HL-60/S4 (cell line): ENCODE measurements at regions not wholly inside any gene's neighbourhood (a gene's known extent, or its start where the extent isn't known, plus 50 kb on each side); places are given as distances from the start of the nearest gene placed in this dataset.

Experiments
- in situ Hi-C: fragments of 300-500 bp; cut with MboI; formaldehyde crosslinking; loops from 2 replicates; pipeline ENCODE4 v1.14.3; 2022; ENCODE audit warnings: low sequenced_read_pairs

DNA sequence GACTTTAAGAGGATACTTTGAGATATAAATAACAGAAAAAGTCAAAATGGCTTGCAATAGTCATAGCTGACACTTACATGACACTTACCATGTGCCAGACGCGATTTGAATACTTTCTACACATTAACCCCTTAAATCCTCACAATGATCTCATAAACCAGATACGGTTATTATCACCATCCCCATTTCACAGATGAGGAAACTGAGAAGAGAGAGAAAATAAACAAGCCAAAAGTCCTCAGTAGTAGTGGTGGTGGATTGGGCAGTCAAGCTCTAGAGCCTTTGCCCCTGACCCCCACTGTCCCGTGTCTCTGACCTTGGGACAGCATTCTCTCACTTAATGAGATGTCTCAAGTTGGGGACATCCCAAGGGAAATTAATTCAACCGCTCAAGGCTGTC, 105.2 kb upstream of the TAF1B start:
- in situ Hi-C loops: no loop called here

DNA sequence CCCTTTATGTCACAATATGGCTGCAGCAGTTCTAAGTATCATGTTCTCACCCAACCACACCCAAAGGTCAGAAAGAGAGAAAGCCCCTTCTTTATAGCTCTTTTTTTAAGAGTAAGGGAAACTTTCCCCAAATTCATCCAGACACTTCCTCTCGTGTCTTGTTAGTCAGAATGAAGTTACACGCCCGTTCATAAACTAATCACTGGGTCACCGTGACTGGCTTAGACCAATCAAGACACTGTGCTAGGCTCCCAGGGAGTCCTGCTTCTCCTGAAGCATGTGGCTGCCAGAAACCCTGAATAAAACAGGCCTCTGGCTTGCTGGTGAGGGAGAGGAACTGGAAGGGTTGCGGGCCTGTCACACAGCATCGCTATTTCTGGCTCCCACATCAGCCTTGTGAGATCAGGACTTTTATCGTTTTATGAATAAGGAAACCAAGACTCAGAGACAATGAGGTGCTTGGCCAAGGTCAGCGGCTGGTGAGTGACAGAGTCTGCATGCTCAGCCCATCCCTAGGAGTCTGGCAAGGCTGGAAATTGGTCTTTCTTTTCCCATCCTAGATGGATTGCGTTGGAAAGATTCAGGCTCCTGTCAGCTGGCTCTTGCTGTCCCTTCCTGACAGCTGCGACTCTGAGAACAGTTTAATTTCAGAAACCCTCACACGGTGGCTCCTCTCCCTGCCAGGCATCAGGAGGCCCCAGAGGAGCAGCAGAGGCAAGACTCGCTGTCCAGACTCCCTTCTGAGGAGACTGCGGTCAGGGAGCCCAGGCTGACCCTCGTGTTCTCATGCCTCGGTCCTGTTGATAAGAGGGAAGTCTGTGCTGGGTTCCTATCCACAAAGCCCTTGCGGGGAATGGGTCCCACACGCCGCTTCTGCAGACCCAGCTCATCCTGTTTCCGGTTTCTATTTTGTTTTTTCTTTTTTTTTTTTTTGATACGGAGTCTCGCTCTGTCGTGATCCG, 104.5 kb upstream of the TAF1B start:
- in situ Hi-C loops: no loop called here

DNA sequence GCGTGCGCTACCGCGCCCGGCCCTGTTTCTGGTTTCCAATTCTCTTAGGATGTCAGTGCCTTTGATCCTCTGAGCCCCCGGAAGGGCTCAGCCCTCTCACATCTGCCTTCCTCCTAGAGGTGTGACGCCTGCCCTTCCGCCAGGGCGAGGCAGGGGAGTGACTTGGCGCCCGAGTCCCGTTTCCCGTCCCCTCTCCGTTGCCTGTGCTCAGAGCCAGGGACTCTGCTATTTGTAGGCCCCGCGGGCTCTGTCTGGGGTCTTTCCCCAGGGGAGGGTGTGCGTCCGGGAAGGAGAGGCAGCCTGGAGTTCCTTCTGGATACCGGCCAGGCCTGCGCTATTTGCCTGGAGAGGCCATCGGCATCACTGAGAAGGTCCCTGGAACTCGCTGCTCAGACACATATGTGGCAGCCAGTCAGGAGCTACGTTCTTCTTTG, 103.7 kb upstream of the TAF1B start:
- in situ Hi-C loops: no loop called here

DNA sequence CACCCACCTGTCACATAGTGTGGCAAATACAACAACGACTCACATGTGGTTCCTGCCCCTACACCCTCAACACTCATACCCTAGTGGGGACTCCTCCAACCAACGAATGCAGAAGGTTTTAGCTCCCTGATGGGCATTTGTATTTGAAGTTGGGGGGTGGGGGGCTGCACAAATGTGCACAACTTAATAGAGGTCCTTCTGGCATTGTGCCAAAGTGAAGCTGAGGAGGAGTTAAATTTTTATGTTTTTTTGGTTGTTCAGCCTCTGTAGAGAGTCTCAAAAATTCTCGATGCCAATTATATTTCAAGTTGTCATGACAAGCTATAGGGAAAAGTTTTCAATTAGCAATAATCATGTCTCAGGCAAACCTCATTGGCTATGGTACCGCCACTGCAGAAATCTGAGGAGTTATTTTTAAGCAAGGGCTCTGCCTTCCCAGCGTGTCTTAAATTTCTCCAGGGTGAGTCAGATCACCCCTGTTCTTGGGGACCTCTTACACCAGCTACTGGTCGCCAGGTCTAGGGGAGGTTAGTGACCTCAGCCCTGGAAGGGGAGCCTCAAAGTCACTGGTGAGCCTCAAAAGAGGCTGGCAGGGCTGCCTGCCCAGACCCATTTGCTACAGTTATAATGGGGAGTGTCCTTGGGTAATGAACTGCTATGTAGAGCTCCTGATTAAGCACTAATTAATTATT, 102.7 kb upstream of the TAF1B start:
- in situ Hi-C loops: no loop called here

DNA sequence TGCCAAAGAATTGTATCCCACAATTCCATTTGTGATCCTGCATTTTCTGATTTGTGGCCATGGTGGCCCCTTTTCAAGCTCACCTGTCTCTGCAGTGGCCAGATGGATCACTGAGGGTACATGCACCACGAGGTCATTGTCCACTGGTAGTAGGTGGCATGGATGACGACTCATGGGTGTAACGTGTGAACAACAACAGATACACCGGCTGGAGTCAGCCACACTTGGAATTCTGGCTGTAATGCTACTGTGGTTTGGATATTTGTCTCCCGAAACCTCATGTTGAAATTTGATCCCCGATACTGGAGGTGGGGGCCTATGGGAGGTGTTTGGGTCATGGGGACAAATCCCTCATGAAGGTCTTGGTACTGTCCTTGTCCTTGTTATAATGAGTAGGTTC, 102.2 kb upstream of the TAF1B start:
- in situ Hi-C loops: no loop called here

DNA sequence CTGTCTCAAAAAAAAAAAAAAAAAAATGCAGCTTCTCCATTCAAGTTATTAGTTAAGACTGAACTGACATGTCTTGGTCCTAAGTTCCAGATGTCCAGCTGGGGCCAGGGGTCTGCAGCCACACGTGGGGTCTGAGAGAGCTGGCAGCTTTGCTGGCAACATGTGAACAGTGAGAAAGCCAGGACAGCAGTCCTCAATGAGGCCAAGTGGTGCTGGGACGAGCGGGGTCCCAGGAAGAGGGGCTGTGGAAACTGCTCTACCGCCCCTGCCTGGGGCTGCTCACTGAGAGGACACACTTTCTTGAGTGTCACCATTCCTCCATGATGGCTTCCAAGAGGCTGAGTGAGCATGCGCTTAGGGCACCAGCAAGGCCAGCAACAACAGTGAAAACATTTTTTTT, 100.7 kb upstream of the TAF1B start:
- in situ Hi-C loops: no loop called here

DNA sequence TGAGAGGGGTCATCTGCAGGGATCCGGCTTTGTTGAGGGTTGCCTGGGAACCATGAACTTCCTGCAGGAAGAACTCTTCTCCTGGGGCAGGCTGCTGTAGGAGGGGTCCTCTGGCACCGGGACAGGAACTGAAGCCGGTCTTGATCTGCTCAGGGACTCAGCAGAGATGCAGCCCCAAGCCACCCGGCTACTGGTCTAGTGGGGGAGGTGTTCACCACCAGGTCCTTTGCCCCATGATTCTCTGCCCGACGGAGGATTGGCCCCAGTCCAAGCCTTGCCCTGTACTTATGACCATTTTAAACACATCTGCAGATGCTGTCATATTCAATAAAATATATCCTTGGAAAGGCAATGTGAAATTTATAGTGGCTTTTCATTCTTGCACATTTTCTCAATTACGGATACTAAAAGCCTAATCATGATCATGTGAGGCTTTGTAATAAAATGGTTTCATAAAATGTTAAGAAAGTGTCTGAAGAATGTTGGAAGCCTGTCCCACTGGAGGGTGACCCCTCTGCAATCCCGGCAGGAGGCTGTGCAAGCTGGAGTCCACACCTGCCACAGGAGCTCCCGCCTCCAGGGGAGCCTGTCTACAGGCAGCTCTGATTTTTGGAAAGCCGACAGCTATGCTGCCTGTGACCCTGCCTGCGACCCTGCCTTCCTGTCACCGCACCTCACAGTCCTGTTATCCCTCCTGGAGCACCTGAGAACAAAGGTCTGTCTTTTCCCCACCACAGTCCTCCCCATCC, 98.8 kb upstream of the TAF1B start:
- in situ Hi-C loops: no loop called here

DNA sequence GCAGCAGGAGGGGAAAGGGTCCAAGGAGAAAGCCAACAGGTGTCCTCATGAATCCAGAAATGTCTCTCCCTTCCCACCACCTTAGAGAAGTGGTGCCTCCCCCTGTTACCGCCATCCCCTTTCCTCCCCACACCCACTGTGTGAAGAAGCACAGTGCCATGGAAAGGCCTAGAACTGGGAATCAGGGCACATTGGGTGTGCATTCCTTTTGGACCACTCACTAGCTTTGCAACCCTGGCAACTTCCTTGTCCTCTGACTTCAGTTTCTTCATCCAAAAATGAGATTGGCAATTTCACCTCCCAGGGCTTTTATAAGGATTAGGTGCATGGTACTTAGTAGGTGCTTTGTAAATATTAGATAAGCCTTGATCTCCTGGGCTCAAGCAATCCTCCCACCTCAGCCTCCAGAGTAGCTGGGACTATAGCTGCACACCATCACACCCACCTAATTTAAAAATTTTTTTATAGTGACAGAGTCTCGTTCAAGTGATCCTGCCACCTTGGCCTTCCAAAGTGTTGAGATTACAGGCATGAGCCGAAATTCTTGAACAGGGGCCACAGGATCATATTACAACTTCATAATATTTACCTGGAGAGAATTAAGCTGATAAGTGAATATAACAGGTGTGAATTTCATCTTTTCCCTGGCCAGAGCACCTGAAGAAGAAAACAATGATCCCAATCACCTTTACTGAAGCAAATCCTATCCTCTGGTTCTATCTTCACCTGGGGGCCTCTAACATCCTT, 97.9 kb upstream of the TAF1B start:
- in situ Hi-C loops: no loop called here

DNA sequence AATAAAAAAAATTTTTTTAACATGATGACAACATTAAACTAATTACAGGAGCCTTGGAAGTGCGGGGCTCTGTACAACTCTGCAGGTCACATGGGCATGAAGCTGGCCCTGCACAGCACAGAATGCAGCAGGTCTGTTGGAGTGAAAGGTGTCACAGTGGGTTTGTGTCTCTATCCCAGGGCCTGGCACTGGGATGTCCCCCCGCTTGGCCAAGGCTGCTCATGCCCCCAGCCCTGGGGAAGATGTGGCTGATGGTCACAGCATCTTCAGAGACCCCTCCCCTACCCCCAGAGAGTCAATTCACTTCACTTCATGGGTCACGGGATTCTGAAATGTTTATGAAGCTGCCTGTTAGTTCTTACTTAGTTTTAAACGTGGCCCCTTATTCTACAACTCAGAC, 95.9 kb upstream of the TAF1B start:
- in situ Hi-C loops: no loop called here

DNA sequence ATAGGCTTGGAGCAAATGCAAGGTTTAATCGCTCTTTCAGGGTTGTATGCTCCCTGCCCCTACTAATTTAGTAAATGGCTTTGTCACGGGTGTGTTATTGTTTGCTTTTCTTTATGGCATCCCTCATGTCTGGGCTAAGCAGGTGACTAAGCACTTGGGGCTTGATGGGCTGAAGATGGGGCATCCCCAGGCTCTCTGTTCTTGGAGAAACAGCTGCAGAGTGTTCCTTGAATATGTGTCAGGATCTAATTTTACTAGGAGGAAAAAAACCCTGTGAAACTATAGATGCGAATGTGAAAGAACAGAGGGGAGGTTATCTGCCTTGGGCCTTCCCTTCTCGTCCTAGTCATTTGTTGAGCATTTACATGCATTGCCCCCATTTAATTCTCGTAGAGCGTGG, 94.7 kb upstream of the TAF1B start:
- in situ Hi-C loops: no loop called here

DNA sequence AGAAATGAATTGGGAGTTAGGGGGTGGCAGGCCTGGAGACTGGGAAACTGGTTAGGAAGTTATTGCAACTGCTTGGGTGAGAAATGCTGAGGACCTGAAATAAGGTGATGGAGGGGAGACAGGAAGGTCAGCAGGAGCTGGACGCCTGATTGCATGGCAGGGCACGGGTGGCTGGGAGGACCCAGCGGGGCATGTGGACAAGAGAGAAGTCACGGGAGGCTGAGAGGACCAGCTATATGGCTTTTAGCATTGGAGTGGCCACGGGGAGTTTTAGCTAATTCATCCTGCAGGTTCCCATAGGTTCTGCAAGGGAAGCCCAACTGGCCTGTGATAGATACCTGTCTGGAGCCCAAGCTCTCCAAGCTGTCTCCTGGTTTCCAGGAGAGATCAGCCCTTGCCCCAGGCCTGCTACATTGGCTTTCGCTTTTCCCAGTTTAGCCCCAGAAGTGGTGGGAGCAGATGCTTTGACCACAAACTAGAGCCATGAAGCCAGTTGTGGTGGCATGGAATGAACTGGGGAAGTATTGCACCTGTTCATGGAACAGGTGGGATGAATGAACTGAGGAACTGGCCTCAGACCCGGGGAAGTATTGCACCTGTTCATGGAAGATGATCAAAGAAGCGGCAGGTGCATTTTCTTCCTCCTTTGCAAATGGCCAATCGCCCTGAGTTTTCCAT, 93.6 kb upstream of the TAF1B start:
- in situ Hi-C loops: no loop called here

DNA sequence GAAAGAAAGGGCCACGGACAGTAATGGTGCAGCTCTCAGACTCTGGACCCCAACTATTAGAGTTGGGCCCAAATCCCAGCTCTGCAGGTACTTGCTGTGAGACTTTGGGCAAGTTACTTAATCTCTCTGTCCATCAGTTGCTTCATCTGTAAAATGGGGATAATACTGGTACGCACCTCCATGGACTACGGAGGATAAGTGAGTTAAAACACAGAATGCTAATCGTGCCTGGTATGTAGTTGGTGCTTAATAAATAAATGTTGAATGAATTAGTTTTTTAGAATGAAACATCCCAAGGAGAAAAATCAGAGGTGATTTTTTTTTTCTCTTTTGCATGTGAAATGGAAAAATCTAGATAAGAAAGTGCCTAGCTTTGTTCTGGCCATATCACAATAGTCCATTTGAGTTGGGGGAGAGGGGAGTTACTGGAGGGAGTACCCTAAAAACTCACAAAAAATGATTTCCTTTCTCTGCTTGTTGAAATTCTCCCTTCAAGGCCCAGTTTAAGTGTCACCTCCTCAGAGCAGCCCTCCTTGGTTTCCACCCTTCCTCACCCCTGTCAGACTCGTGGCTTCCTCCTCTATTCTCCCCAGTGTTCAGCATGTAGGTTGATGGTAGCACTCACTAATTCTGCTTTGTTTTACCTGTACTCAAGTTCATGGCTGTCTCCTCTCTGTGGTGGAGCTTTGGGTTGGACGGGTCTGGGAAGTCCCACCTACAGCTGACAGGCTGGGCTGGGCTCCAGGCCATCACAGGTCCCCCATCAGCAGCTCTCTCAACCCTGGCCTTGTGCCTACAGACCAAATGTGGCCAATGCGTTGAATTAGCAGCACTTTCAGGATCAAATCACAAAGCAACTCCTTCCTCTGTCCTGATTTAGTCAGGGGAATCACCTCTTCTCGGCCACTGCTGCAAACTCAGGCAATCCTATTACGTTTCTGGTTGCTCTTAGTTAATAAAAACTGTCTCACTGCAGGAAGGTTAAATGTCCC, 92.8 kb upstream of the TAF1B start:
- in situ Hi-C loops: no loop called here

DNA sequence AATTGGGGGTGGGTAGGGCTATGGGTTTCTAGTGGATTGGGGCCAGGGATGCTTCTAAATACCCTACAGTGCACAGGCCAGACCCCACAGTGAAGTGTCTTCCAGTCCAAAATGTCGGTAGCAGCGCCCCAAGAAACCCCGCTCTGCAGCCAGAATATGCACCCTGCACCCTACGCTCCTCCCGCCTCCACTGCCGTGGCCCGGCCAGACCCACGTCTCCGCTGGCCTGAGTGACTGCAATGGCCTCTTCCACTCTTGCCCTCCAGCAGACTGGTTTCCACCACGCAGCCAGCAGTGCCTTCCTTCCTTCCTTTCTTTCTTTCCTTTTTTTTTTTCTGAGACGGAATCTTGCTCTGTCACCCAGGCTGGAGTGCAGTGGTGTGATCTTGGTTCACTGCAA, 91.4 kb upstream of the TAF1B start:
- in situ Hi-C loops: no loop called here

DNA sequence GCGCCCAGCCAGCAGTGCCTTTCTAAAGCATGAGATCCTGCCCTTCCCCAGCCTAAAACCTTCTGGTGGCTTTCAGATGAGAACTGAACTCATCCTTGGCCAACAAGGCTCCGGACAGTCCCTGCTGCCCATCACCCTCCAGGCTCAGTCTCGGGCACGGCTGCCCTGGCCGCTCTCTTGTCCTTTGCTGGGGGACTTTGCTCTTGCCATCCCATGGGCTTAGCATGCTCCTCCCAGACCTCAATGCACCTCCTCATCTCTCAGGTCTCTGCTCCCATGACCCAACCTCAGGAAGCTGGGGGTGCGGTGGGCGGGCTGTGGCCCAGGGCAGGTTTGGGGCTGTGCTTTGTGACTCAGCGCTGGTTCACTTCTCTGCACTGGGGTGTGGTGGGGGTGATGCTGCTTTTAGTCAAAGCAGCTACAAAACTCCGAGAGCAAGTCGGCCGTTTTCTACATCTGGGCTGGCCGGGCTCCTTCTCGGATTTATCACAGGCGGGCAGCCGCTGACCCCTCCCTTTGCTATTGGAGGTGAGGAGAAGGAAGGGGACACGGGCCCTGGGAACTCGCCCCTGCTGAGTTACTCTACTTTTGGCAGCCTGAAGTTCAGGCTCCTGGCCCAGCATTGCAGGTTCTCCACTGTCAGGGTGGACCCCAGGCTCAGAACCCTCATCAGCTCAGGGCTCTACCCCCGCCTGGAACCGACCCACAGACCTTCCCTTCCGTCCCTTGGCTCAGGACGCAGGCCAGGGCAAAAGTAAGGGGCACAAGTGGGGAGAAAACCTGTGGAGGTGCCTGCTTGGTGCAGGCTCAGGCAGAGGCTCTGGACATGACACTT, 90.6 kb upstream of the TAF1B start:
- in situ Hi-C loops: no loop called here

DNA sequence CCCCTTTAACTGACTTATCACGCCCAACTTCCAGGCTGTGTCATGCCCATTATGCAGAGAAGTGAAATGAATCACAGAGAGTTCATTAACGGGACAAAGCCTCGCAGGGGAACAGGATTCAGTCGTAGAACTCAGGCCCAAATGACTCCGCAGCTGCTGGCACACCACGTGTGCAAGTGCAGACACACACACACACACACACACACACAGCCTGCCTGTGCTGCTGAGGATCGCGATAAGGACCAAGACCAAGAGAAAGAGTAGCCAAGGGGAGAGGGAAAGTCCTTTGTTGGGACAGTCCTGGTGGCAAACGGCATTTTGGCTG, 90.0 kb upstream of the TAF1B start:
- in situ Hi-C loops: no loop called here

DNA sequence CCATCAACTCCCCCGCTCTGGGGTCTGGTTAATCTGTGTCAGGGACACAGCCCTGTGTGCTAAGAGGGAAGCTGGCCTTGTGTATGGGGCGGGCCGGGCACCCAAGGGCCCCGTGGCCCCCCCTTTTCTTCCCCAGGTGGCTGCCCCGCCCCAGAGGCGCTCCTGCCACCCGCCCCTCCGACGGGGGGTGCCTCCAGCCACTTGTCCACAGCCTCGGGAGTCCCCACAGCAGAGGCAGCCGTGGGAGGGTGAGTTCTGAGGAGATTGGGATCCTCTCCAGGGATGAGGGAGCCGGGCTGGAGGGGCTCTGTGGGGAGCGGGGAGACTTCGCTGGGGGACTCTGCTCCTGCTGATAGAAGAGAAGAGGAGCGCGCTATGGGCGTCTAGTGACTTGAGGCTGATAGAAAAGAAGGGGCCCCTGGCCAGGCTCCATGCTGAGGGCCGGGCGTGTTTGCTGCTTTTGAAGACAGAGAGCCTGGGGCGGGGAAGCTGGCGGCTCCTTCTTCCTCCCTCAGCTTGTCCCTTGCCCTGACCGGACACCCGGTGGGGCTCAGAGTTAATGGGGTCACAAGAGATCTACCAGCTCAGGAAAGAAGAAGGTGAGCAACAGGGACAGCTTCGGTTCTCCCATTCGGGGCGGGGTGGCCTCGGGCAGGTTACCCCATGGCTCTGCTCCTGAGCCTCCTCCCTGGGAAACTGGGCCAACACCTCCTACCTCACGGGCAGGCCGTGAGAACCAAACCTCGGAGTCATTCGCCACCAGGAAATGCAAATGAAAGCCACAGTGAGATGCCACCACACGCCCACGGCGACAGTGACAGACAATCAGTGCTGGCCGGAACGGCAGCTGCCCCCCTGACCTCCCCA, 89.4 kb upstream of the TAF1B start:
- in situ Hi-C loops: no loop called here

DNA sequence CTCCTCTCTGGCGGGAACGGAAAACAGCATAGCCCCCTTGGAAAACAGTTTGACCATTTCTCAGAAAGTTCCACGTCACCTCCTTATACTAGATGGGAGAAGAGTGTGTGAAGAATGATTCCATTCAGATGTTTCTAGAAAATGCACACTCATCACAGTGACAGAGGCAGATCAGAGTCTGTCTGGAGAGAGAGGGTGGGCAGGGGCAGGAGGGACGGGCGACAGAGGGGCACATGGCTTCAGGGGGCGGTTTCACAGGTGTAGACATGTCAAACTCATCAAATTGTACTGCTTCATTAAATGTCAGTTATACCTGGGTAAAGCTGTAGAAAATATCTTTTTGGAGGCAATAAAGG, 88.8 kb upstream of the TAF1B start:
- in situ Hi-C loops: no loop called here

DNA sequence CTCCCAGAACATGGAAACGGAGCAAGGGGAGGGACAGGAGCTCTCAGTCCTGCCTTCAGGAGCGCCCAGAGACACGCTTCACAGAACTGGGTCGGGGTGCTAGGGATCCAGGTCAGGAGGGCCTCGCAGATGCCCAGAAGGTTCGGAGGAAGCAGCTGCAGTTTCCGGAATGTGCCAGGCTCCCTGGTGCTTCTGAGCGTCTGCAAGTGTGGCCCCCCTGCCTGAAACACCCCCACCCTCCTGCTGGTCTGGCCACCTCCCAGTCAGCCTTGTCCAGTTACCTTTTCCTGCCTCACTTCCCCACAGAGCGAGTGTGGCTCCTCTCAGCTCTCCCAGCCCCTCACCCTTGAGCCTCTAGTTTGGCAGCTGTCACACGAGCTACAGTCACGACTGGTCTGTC, 88.3 kb upstream of the TAF1B start:
- in situ Hi-C loops: no loop called here
